ENCODE measurements at regions not wholly inside any gene's neighbourhood (a gene's known extent, or its start where the extent isn't known, plus 50 kb on each side); places are given as distances from the start of the nearest gene placed in this dataset.

- TF ChIP-seq ZIC2 (tag by site-specific recombination; IDR thresholded peaks at IDR 0.05) = no peak
- TF ChIP-seq ZEB2 (tag by site-specific recombination; IDR thresholded peaks at IDR 0.05) = no peak
- TF ChIP-seq ZNF146 (tag by site-specific recombination; IDR thresholded peaks at IDR 0.05) = peak; percentile 92
Observed at GRCh38 chr5:123914333-123914732, 402.4 kb downstream of the CSNK1G3 start (continued).

- ChIA-PET POLR2A (no interaction called here), CTCF (interaction anchor here (0.6 kb wide), 1 partner anchor 236 kb away, joined by 3 read pairs; no protein-coding TSS in a partner anchor)
- Histone ChIP-seq H3K4me3 (ENCODE audit: low read depth, low read length) (no peak overlapping the region), H3K4me1 (ENCODE audit: control insufficient read depth, insufficient read depth, low read length) (no peaks in the 10 kb centered on the region), H3K36me3 (ENCODE audit: control insufficient read depth in 2 of 2, insufficient read depth in 1 of 2, low read length in 2 of 2) (no peaks in the 10 kb centered on the region), H3K27ac (ENCODE audit: extremely low read depth, low read depth, low read length) (no peak overlapping the region), H3K9me3 (ENCODE audit: control insufficient read depth, insufficient read depth, low read depth, low read length) (no peaks in the 10 kb centered on the region)
- no peak for TF ChIP-seq ZNF510 (tag by site-specific recombination; IDR thresholded peaks at IDR 0.05; ENCODE audit: insufficient replicate concordance)
- TF ChIP-seq HIC1 (tag by site-specific recombination; IDR thresholded peaks at IDR 0.05) = no peak
- no peak for TF ChIP-seq MEIS1 (CRISPR knock-in tag; IDR thresholded peaks at IDR 0.05; ENCODE audit: borderline replicate concordance)
- TF ChIP-seq, protein P1, sequence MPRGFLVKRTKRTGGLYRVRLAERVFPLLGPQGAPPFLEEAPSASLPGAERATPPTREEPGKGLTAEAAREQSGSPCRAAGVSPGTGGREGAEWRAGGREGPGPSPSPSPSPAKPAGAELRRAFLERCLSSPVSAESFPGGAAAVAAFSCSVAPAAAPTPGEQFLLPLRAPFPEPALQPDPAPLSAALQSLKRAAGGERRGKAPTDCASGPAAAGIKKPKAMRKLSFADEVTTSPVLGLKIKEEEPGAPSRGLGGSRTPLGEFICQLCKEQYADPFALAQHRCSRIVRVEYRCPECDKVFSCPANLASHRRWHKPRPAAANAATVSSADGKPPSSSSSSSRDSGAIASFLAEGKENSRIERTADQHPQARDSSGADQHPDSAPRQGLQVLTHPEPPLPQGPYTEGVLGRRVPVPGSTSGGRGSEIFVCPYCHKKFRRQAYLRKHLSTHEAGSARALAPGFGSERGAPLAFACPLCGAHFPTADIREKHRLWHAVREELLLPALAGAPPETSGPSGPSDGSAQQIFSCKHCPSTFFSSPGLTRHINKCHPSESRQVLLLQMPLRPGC (tag by site-specific recombination; IDR thresholded peaks at IDR 0.05) = no peak
- TF ChIP-seq AEBP2 (tag by site-specific recombination; IDR thresholded peaks at IDR 0.05; ENCODE audit: borderline replicate concordance) = no peak
- no peak for TF ChIP-seq GLI2 (tag by site-specific recombination; IDR thresholded peaks at IDR 0.05; ENCODE audit: borderline replicate concordance, low read depth)
- no peak for TF ChIP-seq ZNF704 (tag by site-specific recombination; IDR thresholded peaks at IDR 0.05)
- TF ChIP-seq ZNF157 (tag by site-specific recombination; IDR thresholded peaks at IDR 0.05) = no peak
- no peak for TF ChIP-seq ZNF266 (tag by site-specific recombination; IDR thresholded peaks at IDR 0.05; ENCODE audit: low read depth)
- TF ChIP-seq SP2 (tag by site-specific recombination; IDR thresholded peaks at IDR 0.05) = no peak
Observed at GRCh38 chr5:123907349-123907748, 395.4 kb downstream of the CSNK1G3 start.

DNA sequence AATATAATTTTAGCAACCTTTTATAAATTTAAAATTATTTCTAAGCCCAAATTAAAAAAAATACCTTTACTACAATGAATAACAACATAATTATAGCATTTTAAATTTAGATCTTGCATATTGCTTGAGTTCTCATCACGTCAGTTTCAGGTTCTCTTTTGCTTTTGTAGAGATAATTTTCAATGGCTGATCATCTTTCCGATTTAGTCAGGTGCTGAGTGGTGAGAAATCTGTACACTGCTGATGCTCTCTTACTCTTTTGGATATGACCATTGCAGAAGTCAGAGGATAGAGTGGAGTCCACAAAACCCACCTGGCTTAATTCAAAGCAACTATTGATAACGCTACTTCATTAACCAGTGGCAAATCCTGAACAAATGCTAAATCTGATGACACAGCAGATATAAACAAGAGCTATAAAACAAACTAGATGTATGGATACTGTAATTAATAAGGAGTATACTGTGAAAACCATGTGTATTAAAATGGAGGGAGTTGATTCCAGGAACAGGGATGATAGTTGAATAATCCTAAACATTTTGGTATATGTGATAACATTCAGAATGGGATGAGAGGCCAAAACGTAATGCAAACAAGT lies 394.8 kb downstream of the CSNK1G3 start:
- ChIA-PET CTCF (no interaction called here), POLR2A (no interaction called here)
- no peak overlapping the region for H3K4me3 ChIP-seq (ENCODE audit: low read depth, low read length)
- H3K4me1 ChIP-seq (ENCODE audit: control insufficient read depth, insufficient read depth, low read length) = no peaks in the 10 kb centered on the region
- H3K36me3 ChIP-seq (ENCODE audit: control insufficient read depth in 2 of 2, insufficient read depth in 1 of 2, low read length in 2 of 2) = no peaks in the 10 kb centered on the region
- no peaks in the 10 kb centered on the region for H3K9me3 ChIP-seq (ENCODE audit: control insufficient read depth, insufficient read depth, low read depth, low read length)
- no peak overlapping the region for H3K27ac ChIP-seq (ENCODE audit: extremely low read depth, low read depth, low read length)
- no peak for TF ChIP-seq ZNF174 (tag by site-specific recombination; IDR thresholded peaks at IDR 0.05)
- no peak for TF ChIP-seq ATF2 (tag by site-specific recombination; IDR thresholded peaks at IDR 0.05; ENCODE audit: low read depth)
- no peak for TF ChIP-seq ZNF184 (tag by site-specific recombination; IDR thresholded peaks at IDR 0.05)
- no peak for TF ChIP-seq ZNF776 (tag by site-specific recombination; IDR thresholded peaks at IDR 0.05; ENCODE audit: borderline replicate concordance)

All from HEK293 (cell line).